GM21528 (cell line): ENCODE measurements at regions not wholly inside any gene's neighbourhood (a gene's known extent, or its start where the extent isn't known, plus 50 kb on each side); places are given as distances from the start of the nearest gene placed in this dataset.
A peak's percentile ranks its signal among the peaks of the same experiment; 100 is the strongest.
"Not testable (repeated sequence)": the region's sequence is repeated elsewhere in the genome, so short reads cannot be mapped to it uniquely, and the experiment has no call there.

Experiments used
- ATAC-seq: cut with Tn5 transposase; IDR thresholded peaks from one replicate; pipeline ENCODE4 v1.9.1; 2021; ENCODE audit warnings: mild to moderate bottlenecking, moderate library complexity; ENCODE audit not compliant: unreplicated experiment, low FRiP score

GRCh38 chr5:125412561-125413495, 666.4 kb upstream of the ZNF608 start:
- peak; percentile 43 for ATAC-seq

DNA sequence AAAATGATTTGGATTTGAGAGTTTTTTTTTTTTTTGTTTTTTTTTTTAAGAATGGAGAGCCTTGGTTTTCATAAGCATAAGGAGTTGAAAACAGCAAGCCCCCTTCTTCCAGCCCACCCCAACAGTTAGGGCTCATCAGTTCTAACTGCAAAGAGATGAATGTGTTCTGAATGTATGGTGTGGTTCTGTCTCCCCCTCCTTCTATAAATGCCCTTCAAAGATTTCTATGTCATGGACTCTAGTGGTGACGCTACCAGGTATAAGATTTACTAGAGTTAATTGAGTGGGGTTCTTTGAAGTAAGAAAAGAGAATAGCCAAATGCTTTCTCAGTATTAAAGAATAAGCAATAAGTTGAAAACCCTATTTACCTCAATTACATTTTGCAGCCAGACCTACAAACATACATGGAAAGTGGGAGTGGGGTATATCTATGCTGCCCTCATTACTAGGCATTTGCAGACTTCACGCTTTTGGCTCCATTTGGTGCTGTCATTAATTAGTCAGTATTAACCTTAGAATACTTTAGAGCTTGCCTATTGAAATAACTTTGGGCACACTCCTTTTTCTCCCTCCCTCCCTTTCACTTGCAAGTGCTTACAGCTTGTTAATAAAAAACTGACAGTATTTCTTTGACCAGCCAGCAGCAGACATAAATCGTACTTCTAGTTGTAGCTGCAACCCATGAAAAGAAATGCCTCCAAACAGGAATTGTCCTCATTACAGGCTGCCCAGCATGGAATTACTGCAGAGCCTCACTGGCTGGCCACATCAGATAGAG, 667.2 kb upstream of the ZNF608 start:
- ATAC-seq, result no peak

GRCh38 chr5:125415126-125415525, 668.7 kb upstream of the ZNF608 start:
- no peak for ATAC-seq

DNA sequence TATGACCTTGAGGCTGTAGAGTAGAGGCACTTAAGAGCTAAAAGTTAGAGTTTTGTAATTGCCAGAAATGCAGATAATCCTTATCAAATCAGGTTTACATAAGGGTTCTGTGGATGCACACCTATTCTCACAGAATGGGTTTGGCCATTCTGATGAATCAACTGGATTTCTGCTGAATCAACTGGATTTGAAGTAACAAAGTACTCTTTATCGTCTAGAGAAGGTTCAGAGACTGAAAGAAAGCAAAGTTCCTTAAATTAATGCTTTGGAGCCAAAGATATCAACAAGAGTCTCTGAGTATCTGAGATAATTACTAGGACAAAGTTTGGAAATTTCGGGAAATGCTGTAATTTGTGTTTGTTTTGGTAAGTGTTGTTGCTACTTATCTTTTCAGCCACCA, 669.6 kb upstream of the ZNF608 start:
- ATAC-seq, result no peak

DNA sequence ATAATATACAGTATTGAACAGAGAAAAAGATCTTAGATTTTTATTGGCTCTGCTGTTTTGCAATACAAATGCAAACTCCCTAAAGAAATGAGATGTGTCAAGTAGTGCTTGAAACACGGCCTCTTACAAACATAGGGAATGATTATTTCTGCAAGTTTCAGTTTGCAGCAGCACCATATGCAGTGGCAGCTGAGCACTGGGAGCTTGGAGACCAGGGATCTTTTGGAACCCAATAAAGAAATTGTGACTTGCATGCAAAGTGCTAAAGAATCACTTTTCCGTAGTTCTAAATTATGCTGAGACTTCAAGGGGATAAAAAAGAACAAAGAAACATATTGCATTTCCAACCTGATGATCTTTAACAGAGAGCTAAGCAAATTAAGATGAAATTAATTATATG, 674.6 kb upstream of the ZNF608 start:
- no peak for ATAC-seq

DNA sequence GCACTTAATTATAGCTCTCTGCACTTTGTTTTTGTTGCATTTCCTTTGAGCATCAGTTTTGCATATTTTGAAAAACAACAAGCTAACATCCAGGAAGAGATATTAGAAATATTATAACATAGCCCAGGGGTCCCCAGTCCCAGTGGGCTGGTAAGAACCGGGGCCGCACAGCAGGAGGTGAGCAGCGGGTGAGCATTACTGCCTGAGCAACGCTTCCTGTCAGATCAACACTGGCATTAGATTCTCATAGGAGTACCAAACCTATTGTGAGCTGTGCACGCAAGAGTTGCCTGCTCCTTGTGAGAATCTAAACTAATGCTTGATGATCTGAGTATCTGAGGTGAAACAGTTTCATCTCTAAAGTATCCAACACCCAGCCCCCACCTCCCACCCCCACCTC, 675.9 kb upstream of the ZNF608 start:
- ATAC-seq, result no peak

GRCh38 chr5:125424402-125425141, 678.1 kb upstream of the ZNF608 start:
- no peak for ATAC-seq

DNA sequence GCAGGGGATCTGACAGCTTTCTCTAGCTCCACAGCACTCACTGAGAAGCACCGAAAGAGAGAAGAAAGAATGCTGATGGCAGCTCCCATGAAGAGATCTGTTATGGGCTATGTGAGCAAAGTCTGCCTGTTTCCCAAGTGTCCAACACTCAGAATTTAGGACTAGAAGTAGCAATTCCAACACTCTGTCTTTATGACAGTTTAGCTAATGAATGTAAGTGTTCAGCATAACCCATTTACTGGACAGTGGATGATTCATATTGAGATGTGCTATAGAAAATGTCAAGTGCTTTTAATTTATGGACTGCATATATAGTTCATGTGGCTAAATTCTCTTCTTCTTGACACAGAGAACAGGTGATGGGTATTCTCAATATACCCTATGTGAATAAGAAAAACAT, 683.1 kb upstream of the ZNF608 start:
- ATAC-seq, result no peak

DNA sequence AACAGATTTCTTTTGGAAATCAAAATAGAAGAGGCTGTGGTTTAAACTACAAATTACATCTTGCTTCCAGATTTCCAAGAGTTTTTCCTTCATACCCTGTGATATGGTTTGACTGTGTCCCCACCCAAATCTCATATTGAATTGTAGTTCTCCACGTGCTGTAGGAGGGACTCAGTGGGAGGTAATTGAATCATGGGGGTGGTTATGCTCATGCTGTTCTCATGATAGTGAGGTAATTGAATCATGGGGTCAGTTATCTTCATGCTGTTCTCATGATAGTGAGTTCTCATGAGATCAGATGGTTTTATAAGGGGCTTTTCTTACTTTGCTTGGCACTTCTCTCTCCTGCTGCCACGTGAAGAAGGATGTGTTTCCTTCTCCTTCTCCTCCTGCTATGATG, 687.0 kb upstream of the ZNF608 start:
- ATAC-seq, result no peak

DNA sequence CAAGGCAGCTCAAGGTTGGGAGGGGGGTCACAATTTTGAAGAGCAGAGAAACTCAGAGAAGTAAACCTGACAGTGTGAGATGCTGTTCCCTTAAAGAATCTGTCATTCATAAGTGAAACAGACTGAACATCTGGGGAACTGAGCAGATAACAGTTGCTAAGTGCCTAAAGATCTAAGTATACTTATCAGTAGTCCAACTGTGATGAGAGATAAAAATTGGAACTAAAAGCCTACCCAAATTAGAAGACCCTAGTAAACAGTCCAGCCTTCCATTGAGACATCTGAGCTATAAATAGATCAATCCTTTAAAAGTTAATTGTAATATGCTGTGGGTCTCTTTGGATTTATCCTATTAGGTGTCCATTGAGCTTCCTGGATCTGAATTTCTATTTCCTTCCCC, 692.8 kb upstream of the ZNF608 start:
- no peak for ATAC-seq

- no peak for ATAC-seq
Measured at GRCh38 chr5:125440905-125441304, 694.5 kb upstream of the ZNF608 start.

DNA sequence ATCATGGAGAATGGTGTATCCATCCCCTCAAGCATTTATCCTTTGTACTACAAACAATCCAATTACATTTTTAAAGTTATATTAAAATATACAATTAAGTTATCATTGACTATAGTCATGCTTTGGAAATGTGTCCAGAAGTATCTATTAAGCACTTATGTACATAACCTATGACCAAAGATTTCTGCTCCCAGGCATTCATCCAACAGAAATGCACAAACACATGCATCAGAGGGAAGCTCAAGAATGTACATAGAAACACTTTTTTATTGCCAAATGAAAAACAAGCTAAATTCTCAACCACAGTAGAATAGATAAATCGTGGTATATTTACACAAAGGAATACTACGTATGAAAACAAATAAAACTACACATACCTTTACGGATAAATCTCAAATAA, 700.5 kb upstream of the ZNF608 start:
- ATAC-seq, result no peak

DNA sequence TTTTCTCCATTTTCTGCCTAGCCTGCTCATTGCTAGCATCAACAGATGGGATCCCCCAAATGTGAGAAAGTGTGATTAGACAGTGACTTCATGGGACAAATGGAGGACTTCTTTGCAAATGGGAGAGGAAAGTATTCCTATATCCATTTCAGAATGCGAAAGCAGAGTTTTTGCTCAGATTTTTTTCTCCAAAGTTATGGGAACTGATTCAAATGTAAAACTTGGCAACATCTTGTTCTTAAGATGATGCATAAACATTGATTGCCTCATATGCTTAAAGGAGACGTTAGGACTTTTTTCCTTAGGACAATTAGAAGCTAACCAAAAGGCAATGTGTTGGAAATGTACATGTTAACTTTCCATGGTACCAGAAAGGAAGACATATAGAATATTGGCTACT, 704.3 kb upstream of the ZNF608 start:
- no peak for ATAC-seq

GRCh38 chr5:125451622-125452021, 705.2 kb upstream of the ZNF608 start:
- ATAC-seq, result no peak

- ATAC-seq, result no peak
Measured at GRCh38 chr5:125452991-125453390, 706.6 kb upstream of the ZNF608 start.

DNA sequence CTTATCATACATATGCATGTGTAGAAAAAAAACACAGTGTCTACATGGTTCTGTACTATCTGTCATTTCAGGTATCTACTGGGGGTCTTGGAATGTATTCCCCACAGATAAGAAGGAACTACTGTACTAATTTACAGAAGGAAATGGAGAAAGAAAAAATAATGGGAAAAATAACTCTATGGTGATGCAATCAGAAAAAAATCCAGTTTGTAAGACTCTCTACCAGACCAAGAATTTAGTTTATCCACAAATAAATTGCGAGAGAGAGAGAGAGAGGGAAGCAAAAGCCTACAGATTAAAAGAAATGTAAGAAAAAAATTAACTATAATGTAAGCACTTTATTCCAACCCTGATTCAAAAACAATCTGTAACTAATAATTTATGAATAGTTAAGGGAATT, 708.6 kb upstream of the ZNF608 start:
- ATAC-seq, result no peak

GRCh38 chr5:125456005-125456404, 709.6 kb upstream of the ZNF608 start:
- not testable (repeated sequence) for ATAC-seq

GRCh38 chr5:125457617-125458016, 711.2 kb upstream of the ZNF608 start:
- no peak for ATAC-seq

DNA sequence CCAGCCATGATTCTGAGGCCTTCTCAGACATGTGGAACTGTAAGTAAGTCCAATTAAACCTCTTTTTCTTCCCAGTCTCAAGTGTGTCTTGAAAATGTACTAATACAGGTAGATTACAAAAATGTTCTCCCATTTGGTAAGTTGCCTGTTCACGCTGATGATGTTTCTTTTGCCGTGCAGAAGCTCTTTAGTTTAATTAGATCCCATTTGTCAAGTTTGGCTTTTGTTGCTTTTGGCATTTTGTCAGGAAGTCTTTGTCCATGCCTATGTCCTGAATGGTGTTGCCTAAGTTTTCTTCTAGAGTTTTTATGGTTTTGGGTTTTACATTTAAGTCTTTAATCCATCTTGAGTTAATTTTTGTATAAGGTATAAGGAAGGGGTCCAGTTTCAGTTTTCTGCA, 712.5 kb upstream of the ZNF608 start:
- not testable (repeated sequence) for ATAC-seq

DNA sequence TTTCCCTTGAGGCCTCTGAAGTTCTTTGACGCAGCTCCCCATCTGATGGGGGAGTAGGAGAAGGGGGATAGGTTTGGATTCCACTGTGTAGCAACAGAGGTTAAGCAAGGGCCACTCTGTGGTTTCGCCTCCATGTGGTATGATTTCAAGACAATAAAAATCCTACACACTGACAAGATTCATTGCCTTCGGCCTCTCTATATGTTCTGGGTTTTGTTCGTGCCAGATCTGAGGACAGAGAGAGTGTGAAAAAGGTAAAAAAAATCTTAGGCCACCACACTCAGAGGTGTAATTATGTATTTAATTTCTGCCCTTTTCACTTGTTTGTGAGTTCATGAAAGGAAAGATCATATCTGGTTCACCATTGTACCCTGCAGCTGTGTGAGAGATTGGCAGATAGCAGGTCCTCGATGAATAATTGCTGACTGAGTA, 715.2 kb upstream of the ZNF608 start:
- no peak for ATAC-seq
